ENCODE measurements at regions not wholly inside any gene's neighbourhood (a gene's known extent, or its start where the extent isn't known, plus 50 kb on each side); places are given as distances from the start of the nearest gene placed in this dataset.

- no peak overlapping the region for H3K4me3 ChIP-seq (ENCODE audit: low read length, poor library complexity, severe bottlenecking)
- H3K9ac ChIP-seq (ENCODE audit: low read depth, low read length, poor library complexity, severe bottlenecking): no peak overlapping the region
- no peaks in the 10 kb centered on the region for H4K20me1 ChIP-seq (ENCODE audit: insufficient read depth, low read length, poor library complexity, severe bottlenecking)
- no peaks in the 10 kb centered on the region for H3K4me1 ChIP-seq (ENCODE audit: insufficient read depth, low read length, poor library complexity, severe bottlenecking)
- H3K9me3 ChIP-seq (ENCODE audit: insufficient read depth, low read depth, low read length): peaks cover 20% of the 10 kb centered on the region; the same call in 1 of the 2 replicates
- H3K27me3 ChIP-seq (ENCODE audit: insufficient read depth, low read length, poor library complexity, severe bottlenecking): no peaks in the 10 kb centered on the region
- no peak overlapping the region for H2AFZ ChIP-seq (ENCODE audit: low read length)
- TF ChIP-seq EZH2phosphoT487 (IDR thresholded peaks at IDR 0.05; ENCODE audit: borderline replicate concordance) (no peak), CTCF (conservative IDR thresholded peaks at IDR 0.05; ENCODE audit: low read length) (no peak)
- no peaks in the 10 kb centered on the region for H3F3A ChIP-seq (ENCODE audit: low read depth)
- no peak overlapping the region for H3K4me2 ChIP-seq (ENCODE audit: low read depth, low read length, poor library complexity, severe bottlenecking)
- H3K79me2 ChIP-seq (ENCODE audit: insufficient read depth, low read length): no peaks in the 10 kb centered on the region
- H3K36me3 ChIP-seq (ENCODE audit: insufficient read depth, low read length): no peaks in the 10 kb centered on the region
- H3K9me2 ChIP-seq (replicated peaks; ENCODE audit: low read depth, low read length): no peaks in the 10 kb centered on the region
Observed at GRCh38 chr12:34390846-34391700, 368.8 kb downstream of the ALG10 start.

GRCh38 chr12:34391771-34392581 lies 369.7 kb downstream of the ALG10 start:
- Histone ChIP-seq H4K20me1 (ENCODE audit: insufficient read depth, low read length, poor library complexity, severe bottlenecking) (no peaks in the 10 kb centered on the region), H3F3A (ENCODE audit: low read depth) (no peaks in the 10 kb centered on the region), H3K4me3 (ENCODE audit: low read length, poor library complexity, severe bottlenecking) (no peak overlapping the region), H3K4me1 (ENCODE audit: insufficient read depth, low read length, poor library complexity, severe bottlenecking) (no peaks in the 10 kb centered on the region), H3K9me2 (replicated peaks; ENCODE audit: low read depth, low read length) (no peaks in the 10 kb centered on the region), H3K79me2 (ENCODE audit: insufficient read depth, low read length) (no peaks in the 10 kb centered on the region), H3K36me3 (ENCODE audit: insufficient read depth, low read length) (no peaks in the 10 kb centered on the region), H2AFZ (ENCODE audit: low read length) (no peak overlapping the region), H3K9ac (ENCODE audit: low read depth, low read length, poor library complexity, severe bottlenecking) (no peak overlapping the region), H3K4me2 (ENCODE audit: low read depth, low read length, poor library complexity, severe bottlenecking) (no peak overlapping the region), H3K27me3 (ENCODE audit: insufficient read depth, low read length, poor library complexity, severe bottlenecking) (no peaks in the 10 kb centered on the region), H3K9me3 (ENCODE audit: insufficient read depth, low read depth, low read length) (peaks cover 20% of the 10 kb centered on the region; the same call in 1 of the 2 replicates)
- TF ChIP-seq CTCF (conservative IDR thresholded peaks at IDR 0.05; ENCODE audit: low read length) (no peak), EZH2phosphoT487 (IDR thresholded peaks at IDR 0.05; ENCODE audit: borderline replicate concordance) (no peak)

- H3K27me3 ChIP-seq (ENCODE audit: insufficient read depth, low read length, poor library complexity, severe bottlenecking): no peaks in the 10 kb centered on the region
- H4K20me1 ChIP-seq (ENCODE audit: insufficient read depth, low read length, poor library complexity, severe bottlenecking): no peaks in the 10 kb centered on the region
- peaks cover 27% of the 10 kb centered on the region; the same call in 1 of the 2 replicates for H3K9me3 ChIP-seq (ENCODE audit: insufficient read depth, low read depth, low read length)
- H3K9me2 ChIP-seq (replicated peaks; ENCODE audit: low read depth, low read length): no peaks in the 10 kb centered on the region
- no peaks in the 10 kb centered on the region for H3K4me1 ChIP-seq (ENCODE audit: insufficient read depth, low read length, poor library complexity, severe bottlenecking)
- H3K79me2 ChIP-seq (ENCODE audit: insufficient read depth, low read length): no peaks in the 10 kb centered on the region
- no peaks in the 10 kb centered on the region for H3K36me3 ChIP-seq (ENCODE audit: insufficient read depth, low read length)
- TF ChIP-seq CTCF (conservative IDR thresholded peaks at IDR 0.05; ENCODE audit: low read length) (no peak), EZH2phosphoT487 (IDR thresholded peaks at IDR 0.05; ENCODE audit: borderline replicate concordance) (no peak)
- H3F3A ChIP-seq (ENCODE audit: low read depth): no peaks in the 10 kb centered on the region
- no peak overlapping the region for H2AFZ ChIP-seq (ENCODE audit: low read length)
- H3K9ac ChIP-seq (ENCODE audit: low read depth, low read length, poor library complexity, severe bottlenecking): no peak overlapping the region
- no peak overlapping the region for H3K4me3 ChIP-seq (ENCODE audit: low read length, poor library complexity, severe bottlenecking)
- H3K4me2 ChIP-seq (ENCODE audit: low read depth, low read length, poor library complexity, severe bottlenecking): no peak overlapping the region
Observed at GRCh38 chr12:34392741-34393085, 370.4 kb downstream of the ALG10 start.

Measured in Loucy (cell line).